ENCODE measurements at regions not wholly inside any gene's neighbourhood (a gene's known extent, or its start where the extent isn't known, plus 50 kb on each side); places are given as distances from the start of the nearest gene placed in this dataset.

DNA sequence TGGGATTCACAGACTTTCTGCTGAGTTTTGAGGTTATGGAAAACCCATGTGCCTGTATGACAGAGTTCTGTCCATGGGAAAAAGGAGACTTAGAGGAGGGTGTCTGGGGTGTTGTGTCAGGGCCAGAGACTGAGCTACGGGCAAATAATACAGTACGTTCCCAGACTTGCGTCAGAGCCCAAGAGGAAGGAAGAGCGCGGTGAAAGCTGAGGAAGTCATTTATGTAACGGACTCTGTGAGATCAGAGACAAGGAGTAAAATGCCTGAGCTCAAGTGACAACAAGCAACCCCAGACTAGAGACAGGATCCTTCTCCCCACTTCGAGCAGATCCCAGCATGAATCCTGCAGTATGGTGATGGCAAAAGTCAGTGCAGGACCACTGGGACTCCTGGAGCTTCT lies 368.6 kb upstream of the MCTP2 start:
- no peak for TF ChIP-seq POLR2AphosphoS5 (IDR thresholded peaks at IDR 0.05; ENCODE audit: low read depth, low read length)
- TF ChIP-seq, protein P1, sequence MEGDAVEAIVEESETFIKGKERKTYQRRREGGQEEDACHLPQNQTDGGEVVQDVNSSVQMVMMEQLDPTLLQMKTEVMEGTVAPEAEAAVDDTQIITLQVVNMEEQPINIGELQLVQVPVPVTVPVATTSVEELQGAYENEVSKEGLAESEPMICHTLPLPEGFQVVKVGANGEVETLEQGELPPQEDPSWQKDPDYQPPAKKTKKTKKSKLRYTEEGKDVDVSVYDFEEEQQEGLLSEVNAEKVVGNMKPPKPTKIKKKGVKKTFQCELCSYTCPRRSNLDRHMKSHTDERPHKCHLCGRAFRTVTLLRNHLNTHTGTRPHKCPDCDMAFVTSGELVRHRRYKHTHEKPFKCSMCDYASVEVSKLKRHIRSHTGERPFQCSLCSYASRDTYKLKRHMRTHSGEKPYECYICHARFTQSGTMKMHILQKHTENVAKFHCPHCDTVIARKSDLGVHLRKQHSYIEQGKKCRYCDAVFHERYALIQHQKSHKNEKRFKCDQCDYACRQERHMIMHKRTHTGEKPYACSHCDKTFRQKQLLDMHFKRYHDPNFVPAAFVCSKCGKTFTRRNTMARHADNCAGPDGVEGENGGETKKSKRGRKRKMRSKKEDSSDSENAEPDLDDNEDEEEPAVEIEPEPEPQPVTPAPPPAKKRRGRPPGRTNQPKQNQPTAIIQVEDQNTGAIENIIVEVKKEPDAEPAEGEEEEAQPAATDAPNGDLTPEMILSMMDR (IDR thresholded peaks at IDR 0.05): no peak
- TF ChIP-seq, protein P2, sequence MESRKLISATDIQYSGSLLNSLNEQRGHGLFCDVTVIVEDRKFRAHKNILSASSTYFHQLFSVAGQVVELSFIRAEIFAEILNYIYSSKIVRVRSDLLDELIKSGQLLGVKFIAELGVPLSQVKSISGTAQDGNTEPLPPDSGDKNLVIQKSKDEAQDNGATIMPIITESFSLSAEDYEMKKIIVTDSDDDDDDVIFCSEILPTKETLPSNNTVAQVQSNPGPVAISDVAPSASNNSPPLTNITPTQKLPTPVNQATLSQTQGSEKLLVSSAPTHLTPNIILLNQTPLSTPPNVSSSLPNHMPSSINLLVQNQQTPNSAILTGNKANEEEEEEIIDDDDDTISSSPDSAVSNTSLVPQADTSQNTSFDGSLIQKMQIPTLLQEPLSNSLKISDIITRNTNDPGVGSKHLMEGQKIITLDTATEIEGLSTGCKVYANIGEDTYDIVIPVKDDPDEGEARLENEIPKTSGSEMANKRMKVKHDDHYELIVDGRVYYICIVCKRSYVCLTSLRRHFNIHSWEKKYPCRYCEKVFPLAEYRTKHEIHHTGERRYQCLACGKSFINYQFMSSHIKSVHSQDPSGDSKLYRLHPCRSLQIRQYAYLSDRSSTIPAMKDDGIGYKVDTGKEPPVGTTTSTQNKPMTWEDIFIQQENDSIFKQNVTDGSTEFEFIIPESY (IDR thresholded peaks at IDR 0.05; ENCODE audit: borderline replicate concordance, low read depth): no peak
- TF ChIP-seq, protein P3, sequence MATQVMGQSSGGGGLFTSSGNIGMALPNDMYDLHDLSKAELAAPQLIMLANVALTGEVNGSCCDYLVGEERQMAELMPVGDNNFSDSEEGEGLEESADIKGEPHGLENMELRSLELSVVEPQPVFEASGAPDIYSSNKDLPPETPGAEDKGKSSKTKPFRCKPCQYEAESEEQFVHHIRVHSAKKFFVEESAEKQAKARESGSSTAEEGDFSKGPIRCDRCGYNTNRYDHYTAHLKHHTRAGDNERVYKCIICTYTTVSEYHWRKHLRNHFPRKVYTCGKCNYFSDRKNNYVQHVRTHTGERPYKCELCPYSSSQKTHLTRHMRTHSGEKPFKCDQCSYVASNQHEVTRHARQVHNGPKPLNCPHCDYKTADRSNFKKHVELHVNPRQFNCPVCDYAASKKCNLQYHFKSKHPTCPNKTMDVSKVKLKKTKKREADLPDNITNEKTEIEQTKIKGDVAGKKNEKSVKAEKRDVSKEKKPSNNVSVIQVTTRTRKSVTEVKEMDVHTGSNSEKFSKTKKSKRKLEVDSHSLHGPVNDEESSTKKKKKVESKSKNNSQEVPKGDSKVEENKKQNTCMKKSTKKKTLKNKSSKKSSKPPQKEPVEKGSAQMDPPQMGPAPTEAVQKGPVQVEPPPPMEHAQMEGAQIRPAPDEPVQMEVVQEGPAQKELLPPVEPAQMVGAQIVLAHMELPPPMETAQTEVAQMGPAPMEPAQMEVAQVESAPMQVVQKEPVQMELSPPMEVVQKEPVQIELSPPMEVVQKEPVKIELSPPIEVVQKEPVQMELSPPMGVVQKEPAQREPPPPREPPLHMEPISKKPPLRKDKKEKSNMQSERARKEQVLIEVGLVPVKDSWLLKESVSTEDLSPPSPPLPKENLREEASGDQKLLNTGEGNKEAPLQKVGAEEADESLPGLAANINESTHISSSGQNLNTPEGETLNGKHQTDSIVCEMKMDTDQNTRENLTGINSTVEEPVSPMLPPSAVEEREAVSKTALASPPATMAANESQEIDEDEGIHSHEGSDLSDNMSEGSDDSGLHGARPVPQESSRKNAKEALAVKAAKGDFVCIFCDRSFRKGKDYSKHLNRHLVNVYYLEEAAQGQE (IDR thresholded peaks at IDR 0.05; ENCODE audit: low read depth, low read length): no peak
- TF ChIP-seq CHD2 (IDR thresholded peaks at IDR 0.05; ENCODE audit: low read length, partially characterized antibody): no peak

Data from SK-N-SH (cell line).